NCI-H2081 (cell line): ENCODE measurements at regions not wholly inside any gene's neighbourhood (a gene's known extent, or its start where the extent isn't known, plus 50 kb on each side); places are given as distances from the start of the nearest gene placed in this dataset.
A peak's percentile ranks its signal among the peaks of the same experiment; 100 is the strongest.

ENCODE experiments used
- DNase-seq, 2 experiments: peaks; one replicate each; lab custom pipeline; 2025; lab: John Stamatoyannopoulos, UW

GRCh38 chr6:16078064-16078463 is 50.8 kb upstream of the MYLIP start:
- no peak for DNase-seq

DNA sequence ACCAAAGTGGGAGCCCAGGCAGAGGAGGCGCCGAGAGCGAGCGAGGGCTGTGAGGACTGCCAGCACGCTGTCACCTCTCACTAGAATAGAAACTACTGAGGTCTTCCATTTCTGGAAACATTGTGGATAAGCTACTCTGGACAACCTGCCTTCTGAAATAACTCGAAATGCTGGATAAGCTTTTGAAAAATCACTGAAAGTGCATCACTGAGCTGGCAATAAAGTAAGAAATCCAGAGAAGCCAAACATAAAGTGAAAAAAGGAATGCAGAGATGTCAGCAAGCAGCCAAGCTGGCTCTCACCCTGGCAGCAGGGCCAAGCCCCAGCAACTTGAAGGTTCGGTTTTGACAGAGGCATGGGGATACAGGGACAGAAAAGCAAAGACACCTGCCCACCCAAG is 59.2 kb upstream of the MYLIP start:
- no peak for DNase-seq

- DNase-seq = no peak
These were observed 59.7 kb upstream of the MYLIP start for GRCh38 chr6:16069222-16069621.

DNA sequence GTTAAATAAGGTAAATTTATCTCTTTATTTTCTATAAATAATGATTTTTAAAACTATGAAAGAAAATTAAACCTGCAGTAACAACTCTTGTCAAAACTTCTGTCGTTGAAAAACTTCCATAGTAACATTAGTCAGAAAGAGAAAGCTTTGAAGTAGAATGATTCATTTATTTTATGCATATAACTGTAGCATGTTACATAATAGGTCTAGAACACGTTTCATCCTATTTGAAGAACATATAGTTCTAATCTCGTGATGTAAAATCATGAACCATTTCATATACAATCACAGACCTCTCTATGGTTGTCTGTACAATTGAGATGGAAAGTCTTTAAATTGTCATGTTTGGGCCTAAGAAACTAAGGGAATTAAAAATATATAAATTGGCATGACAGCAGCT is 61.3 kb upstream of the MYLIP start:
- no peak for DNase-seq

DNA sequence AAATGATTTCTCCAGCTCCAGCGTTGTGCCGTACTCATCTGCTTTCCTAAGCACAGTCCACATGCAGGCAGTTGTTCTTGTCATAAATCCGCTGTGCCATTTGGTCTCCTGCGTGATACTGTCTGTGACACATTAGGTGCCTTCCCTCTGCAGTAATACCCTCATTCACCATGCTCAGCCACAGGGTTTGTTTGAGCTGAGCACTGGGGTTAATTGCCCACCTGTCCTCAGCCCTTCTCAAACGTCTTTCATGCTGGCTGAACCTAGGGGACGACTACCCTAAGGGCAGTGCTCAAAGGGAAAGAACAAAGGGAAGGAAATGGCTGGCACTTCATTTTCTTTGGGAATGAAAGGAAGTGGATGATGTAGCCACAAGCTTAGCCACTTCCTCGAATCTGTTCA is 64.2 kb upstream of the MYLIP start:
- DNase-seq = peak; percentile 82 to 95

- no peak for DNase-seq
These were observed 65.3 kb upstream of the MYLIP start for GRCh38 chr6:16063580-16063979.

GRCh38 chr6:16061818-16062217 is 67.1 kb upstream of the MYLIP start:
- DNase-seq = no peak

DNA sequence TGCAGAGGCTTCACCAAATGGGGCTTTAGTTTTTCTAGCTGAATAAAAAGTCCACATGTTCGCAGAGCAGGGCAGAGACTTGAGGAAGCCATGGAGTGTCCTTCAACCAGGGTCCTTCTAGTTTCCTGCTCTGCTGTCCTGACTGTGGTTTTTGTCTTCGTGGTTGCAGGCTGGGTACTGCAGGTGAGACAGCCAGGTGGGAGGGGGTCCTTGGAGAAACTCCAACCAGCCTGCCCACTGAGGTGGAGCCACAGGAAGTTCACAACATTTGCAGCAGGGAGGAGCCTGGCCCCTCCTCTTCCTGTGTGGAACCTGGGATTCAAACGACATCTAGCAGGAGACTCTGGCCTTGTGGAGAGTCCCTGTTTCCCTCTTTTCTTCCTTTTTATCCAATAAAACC is 68.8 kb upstream of the MYLIP start:
- DNase-seq = peak; percentile 18 to 69

DNA sequence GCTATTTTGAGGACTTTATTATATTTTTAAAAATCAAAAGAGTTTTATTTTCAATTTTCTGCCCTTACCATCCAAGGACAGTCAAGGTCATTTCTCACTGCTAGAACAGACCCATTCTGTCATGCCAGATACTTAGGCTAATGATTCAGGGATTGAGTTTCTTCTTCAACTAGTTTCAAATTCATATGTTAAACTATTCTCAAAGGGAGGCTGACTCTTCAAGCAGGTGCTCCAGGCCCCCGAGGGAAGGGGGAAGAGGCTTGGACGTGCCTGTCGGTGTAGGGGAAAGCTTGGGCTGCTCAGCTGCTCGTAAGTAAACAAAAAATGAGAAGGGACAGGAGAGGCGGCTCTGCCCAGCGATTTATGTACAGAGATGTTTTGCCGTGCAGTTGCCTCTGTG is 69.4 kb upstream of the MYLIP start:
- peak; percentile 50 to 80 for DNase-seq

DNA sequence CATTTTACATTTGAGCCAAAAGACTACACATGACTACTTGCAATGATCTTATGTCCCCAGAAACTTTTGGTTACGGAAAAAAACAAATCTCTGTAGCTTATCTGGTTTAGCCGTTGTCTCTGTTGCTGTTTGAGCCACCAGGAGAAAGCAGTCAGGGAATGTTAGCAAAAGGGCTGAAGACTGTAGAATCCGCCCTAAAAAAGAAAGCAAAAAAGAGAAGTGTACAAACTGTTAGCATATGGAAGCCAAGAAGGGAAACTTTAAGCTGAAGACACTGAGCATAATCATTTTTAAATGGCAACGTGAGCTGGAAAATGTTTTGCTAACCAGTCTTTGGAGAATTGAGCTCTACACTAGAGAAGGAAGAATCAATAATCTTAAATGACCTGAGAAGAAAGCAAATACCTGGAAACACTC is 69.9 kb upstream of the MYLIP start:
- DNase-seq = no peak

GRCh38 chr6:16058201-16058928 is 70.5 kb upstream of the MYLIP start:
- DNase-seq = no peak

GRCh38 chr6:16057446-16057845 is 71.4 kb upstream of the MYLIP start:
- DNase-seq = no peak

- no peak for DNase-seq
These were observed 72.5 kb upstream of the MYLIP start for GRCh38 chr6:16056263-16056870.

DNA sequence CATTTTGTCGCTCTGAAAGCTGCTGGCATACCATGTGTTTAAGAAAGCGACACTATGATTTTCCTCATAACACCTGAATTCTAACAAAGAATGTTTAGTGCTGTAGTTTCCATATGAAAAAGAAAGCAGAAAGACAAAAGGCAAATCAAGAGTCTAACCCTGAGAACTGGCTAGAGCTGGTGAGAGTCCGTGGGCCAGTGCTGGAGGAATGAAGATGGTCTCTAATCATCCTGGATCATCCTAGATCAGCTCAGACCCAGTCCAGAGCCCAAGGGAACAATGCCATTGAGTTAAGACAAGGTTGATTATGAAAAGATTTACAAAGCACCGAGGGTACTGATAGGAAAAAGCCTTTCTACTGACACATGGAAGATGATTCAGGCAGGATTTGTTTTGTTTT is 73.0 kb upstream of the MYLIP start:
- DNase-seq = no peak

GRCh38 chr6:16049168-16049567 is 79.7 kb upstream of the MYLIP start:
- DNase-seq = no peak

GRCh38 chr6:16048221-16048620 is 80.7 kb upstream of the MYLIP start:
- no peak for DNase-seq

DNA sequence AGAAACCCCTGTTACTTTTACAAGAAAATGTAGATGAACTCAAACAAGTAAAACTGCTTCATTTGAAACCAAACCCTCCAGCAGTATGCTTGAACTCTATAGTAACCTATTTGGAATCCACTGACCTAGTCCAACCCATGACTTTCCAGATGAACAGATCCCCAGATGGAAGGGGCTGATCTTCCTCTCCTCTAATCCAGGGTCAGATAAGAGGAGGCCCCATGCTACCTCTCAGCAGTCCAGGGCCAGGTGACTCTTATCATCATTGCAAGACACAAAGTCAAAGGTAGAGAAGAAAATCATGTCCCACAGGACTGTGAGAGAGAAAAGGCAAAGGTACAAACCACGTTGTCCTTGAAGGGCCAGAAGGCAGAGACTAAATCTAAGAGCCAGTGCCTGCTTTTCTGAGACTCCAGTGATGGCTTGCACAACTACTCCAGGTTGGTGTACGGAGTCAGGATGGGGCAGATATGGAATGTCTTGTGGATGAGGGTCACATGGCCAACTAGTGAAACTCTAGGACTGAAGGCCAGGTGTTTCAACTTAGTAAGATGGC is 81.4 kb upstream of the MYLIP start:
- DNase-seq = no peak

- DNase-seq = no peak
These were observed 83.6 kb upstream of the MYLIP start for GRCh38 chr6:16045238-16045637.

- no peak for DNase-seq
These were observed 84.7 kb upstream of the MYLIP start for GRCh38 chr6:16044211-16044643.

- DNase-seq = no peak
These were observed 85.4 kb upstream of the MYLIP start for GRCh38 chr6:16043171-16044135.

DNA sequence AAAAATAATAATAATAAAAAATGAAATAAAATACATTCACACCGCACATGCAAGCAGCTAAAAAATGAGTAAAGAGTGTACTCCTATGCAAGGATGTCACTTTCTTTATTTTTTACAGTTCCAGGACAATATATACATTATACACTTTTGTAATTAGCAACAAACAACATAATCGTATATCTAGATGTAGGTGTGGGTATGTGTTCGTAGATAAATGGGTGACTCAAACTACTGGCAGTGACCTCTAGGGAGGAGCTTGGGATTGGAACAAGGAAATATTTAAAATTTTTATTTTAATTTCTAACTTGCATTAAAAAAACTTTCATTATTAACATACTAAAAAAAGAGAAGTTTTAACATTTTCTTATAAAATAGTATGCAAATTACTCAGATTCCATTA is 86.1 kb upstream of the MYLIP start:
- DNase-seq = no peak

GRCh38 chr6:16041327-16041726 is 87.6 kb upstream of the MYLIP start:
- no peak for DNase-seq

DNA sequence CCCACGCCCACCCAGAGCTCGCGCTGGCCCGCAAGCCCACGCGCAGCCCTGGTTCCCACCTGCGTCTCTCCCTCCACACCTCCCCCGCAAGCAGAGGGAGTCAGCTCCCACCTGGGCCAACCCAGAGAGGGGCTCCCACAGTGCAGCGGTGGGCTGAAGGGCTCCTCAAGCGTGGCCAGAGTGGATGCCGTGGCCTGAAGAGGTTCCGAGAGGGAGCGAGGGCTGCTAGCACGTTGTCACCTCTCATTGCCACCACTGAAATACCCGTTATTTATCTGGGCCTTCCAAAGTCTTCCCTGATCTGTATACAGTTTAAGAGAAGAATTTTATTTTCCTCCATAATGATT is 88.3 kb upstream of the MYLIP start:
- no peak for DNase-seq
